IMR-90 (cell line): ENCODE measurements at regions not wholly inside any gene's neighbourhood (a gene's known extent, or its start where the extent isn't known, plus 50 kb on each side); places are given as distances from the start of the nearest gene placed in this dataset.

ENCODE experiments used
- ATAC-seq: fragments of 200-7000 bp; cut with Tn5 transposase; 2 replicates; pipeline ENCODE4 v1.9.1; 2020; ENCODE audit warnings: low read depth, mild to moderate bottlenecking, moderate library complexity
- BruUV-seq: library from RNA; stranded (reverse); fragments of 400-500 nt; replicated peaks from 2 replicates; lab custom pipeline; 2021; lab: Mats Ljungman, UMichigan
- CTCF ChIA-PET: fragments of 300-600 bp; formaldehyde crosslinking; extraction: SDS; loops from one replicate; lab custom pipeline; 2021; ENCODE audit warnings: antibody characterized with exemption; lab: Yijun Ruan, JAX
- POLR2A ChIA-PET: fragments of 300-600 bp; sonication (Branson Sonifier 250); formaldehyde crosslinking; loops from one replicate; lab custom pipeline; 2022; ENCODE audit warnings: antibody characterized with exemption; ENCODE audit not compliant: unreplicated experiment; lab: Charles Lee
- DNase-seq: peaks from one replicate; pipeline ENCODE4 v3.0.0; 2013
- H2AFZ ChIP-seq: replicated peaks from 2 replicates; pipeline ENCODE3; 2013; ENCODE audit warnings: low read length, mild to moderate bottlenecking; ENCODE audit not compliant: poor library complexity
- H2AK5ac ChIP-seq: 2 replicates; pipeline ENCODE4 v1.6.1; 2013; ENCODE audit warnings: low read depth, low read length, inconsistent platforms
- H2AK9ac ChIP-seq: replicated peaks from 2 replicates; pipeline ENCODE3; 2013; ENCODE audit warnings: mild to moderate bottlenecking, low read depth, low read length, moderate library complexity; ENCODE audit not compliant: poor library complexity
- H2BK120ac ChIP-seq: 2 replicates; pipeline ENCODE4 v1.6.1; 2013; ENCODE audit warnings: low read depth, low read length, inconsistent platforms
- H2BK15ac ChIP-seq: 3 replicates; pipeline ENCODE4 v1.6.1; 2013; ENCODE audit warnings: low read depth, low read length, inconsistent platforms
- H2BK20ac ChIP-seq: 2 replicates; pipeline ENCODE4 v1.6.1; 2013; ENCODE audit warnings: low read depth, mild to moderate bottlenecking, inconsistent platforms, low read length, moderate library complexity
- H2BK5ac ChIP-seq: 2 replicates; pipeline ENCODE4 v1.6.1; 2013; ENCODE audit warnings: mild to moderate bottlenecking, low read depth, low read length, inconsistent platforms; ENCODE audit not compliant: poor library complexity, severe bottlenecking
- H3K14ac ChIP-seq: replicated peaks from 2 replicates; pipeline ENCODE4 v1.6.1; 2013; ENCODE audit warnings: low read depth, low read length, inconsistent platforms
- H3K18ac ChIP-seq: 2 replicates; pipeline ENCODE4 v1.6.1; 2013; ENCODE audit warnings: low read depth, low read length, control low read depth
- H3K23ac ChIP-seq: 2 replicates; pipeline ENCODE4 v1.6.1; 2013; ENCODE audit warnings: low read depth, low read length, inconsistent platforms
- H3K27ac ChIP-seq: 2 replicates; pipeline ENCODE4 v1.5.1; 2013; ENCODE audit warnings: mild to moderate bottlenecking, control low read depth, low read length; ENCODE audit not compliant: insufficient read depth
- H3K27me3 ChIP-seq: 2 replicates; pipeline ENCODE4 v1.6.1; 2013; ENCODE audit warnings: low read length; ENCODE audit not compliant: control insufficient read depth, insufficient read depth
- H3K36me3 ChIP-seq: 2 replicates; pipeline ENCODE4 v1.6.1; 2013; ENCODE audit warnings: low read length, mixed read lengths; ENCODE audit not compliant: control insufficient read depth, insufficient read depth
- H3K4ac ChIP-seq: 2 replicates; pipeline ENCODE4 v1.6.1; 2013; ENCODE audit warnings: low read depth, low read length, inconsistent platforms
- H3K4me1 ChIP-seq: 2 replicates; pipeline ENCODE4 v1.6.1; 2013; ENCODE audit warnings: low read length, mixed read lengths; ENCODE audit not compliant: control insufficient read depth, insufficient read depth
- H3K4me2 ChIP-seq: 2 replicates; pipeline ENCODE4 v1.6.1; 2013; ENCODE audit warnings: low read depth, mild to moderate bottlenecking, control low read depth, low read length, moderate library complexity
- H3K4me3 ChIP-seq: 2 replicates; pipeline ENCODE4 v1.5.1; 2013; ENCODE audit warnings: low read depth, mild to moderate bottlenecking, control low read depth, low read length, moderate library complexity; ENCODE audit not compliant: insufficient read depth
- H3K56ac ChIP-seq: 2 replicates; pipeline ENCODE4 v1.6.1; 2013; ENCODE audit warnings: low read length, inconsistent platforms; ENCODE audit not compliant: insufficient read depth; ENCODE audit errors: extremely low read depth
- H3K79me1 ChIP-seq, 2 experiments: 2 replicates each; pipeline ENCODE4 v1.6.1; 2013; ENCODE audit warnings: low read length in 2 of 2, inconsistent platforms in 1 of 2, low read depth in 1 of 2
- H3K9ac ChIP-seq: 2 replicates; pipeline ENCODE4 v1.6.1; 2013; ENCODE audit warnings: low read depth, low read length, control low read depth
- H3K9me1 ChIP-seq: 2 replicates; pipeline ENCODE4 v1.6.1; 2013; ENCODE audit warnings: low read length, inconsistent platforms; ENCODE audit not compliant: insufficient read depth
- H3K9me3 ChIP-seq: 2 replicates; pipeline ENCODE4 v1.6.1; 2013; ENCODE audit warnings: low read length; ENCODE audit not compliant: control insufficient read depth, insufficient read depth
- H4K20me1 ChIP-seq: 2 replicates; pipeline ENCODE4 v1.6.1; 2013; ENCODE audit warnings: low read length, inconsistent platforms; ENCODE audit not compliant: insufficient read depth
- H4K5ac ChIP-seq: 2 replicates; pipeline ENCODE4 v1.6.1; 2013; ENCODE audit warnings: mild to moderate bottlenecking, low read depth, low read length, control low read depth
- H4K8ac ChIP-seq, 2 experiments: 2 replicates each; pipeline ENCODE4 v1.6.1; 2013; ENCODE audit warnings: low read depth in 2 of 2, low read length in 2 of 2, control low read depth in 1 of 2, inconsistent platforms in 1 of 2
- H4K91ac ChIP-seq: 2 replicates; pipeline ENCODE4 v1.6.1; 2013; ENCODE audit warnings: low read depth, low read length, inconsistent platforms; ENCODE audit not compliant: insufficient read depth
- BHLHE40 ChIP-seq: fragments of 150-350 bp; IDR thresholded peaks from 2 replicates; pipeline ENCODE4 v1.6.1; 2016; ENCODE audit warnings: mild to moderate bottlenecking, low read depth, low read length
- CHD1 ChIP-seq: IDR thresholded peaks from 2 replicates; pipeline ENCODE4 v1.6.1; 2012; ENCODE audit warnings: low read depth, low read length, improper control_type of control experiment
- CTCF ChIP-seq: conservative IDR thresholded peaks from 2 replicates; pipeline ENCODE4 v1.5.1; 2012; ENCODE audit warnings: mild to moderate bottlenecking, low read depth, low read length, improper control_type of control experiment
- MAFK ChIP-seq: IDR thresholded peaks from 2 replicates; pipeline ENCODE4 v1.6.1; 2012; ENCODE audit warnings: low read depth, low read length, improper control_type of control experiment
- MAZ ChIP-seq: IDR thresholded peaks from 2 replicates; pipeline ENCODE4 v1.6.1; 2012; ENCODE audit warnings: low read depth, mild to moderate bottlenecking, low read length, improper control_type of control experiment, moderate library complexity, borderline replicate concordance
- RAD21 ChIP-seq: IDR thresholded peaks from 2 replicates; pipeline ENCODE4 v1.6.1; 2012; ENCODE audit warnings: low read length, improper control_type of control experiment
- RCOR1 ChIP-seq: IDR thresholded peaks from 2 replicates; pipeline ENCODE4 v1.6.1; 2012; ENCODE audit warnings: mild to moderate bottlenecking, low read length, improper control_type of control experiment; ENCODE audit not compliant: insufficient replicate concordance
- SMC3 ChIP-seq: fragments of 150-350 bp; IDR thresholded peaks from 2 replicates; pipeline ENCODE4 v1.6.1; 2016; ENCODE audit warnings: low read depth, mild to moderate bottlenecking, antibody characterized with exemption, low read length, moderate library complexity
- USF2 ChIP-seq: fragments of 150-350 bp; IDR thresholded peaks from 2 replicates; pipeline ENCODE4 v1.6.1; 2017; ENCODE audit warnings: mild to moderate bottlenecking, antibody characterized with exemption, low read length, low read depth
- WGBS, 2 experiments: methylation state at CpG; one replicate each; pipeline versions ENCODE4 v1.1.5 to v1.1.7; 2013; ENCODE audit warnings: missing lambda C conversion rate in 2 of 2; ENCODE audit not compliant: insufficient read length in 1 of 2; ENCODE audit errors: extremely low coverage in 2 of 2; 5-methylcytosine and 5-hydroxymethylcytosine counted together
- dilution Hi-C: fragments of 300-500 bp; cut with HindIII; formaldehyde crosslinking; loops from one replicate; pipeline ENCODE4 v1.14.3; 2018; ENCODE audit warnings: low sequenced_read_pairs; ENCODE audit not compliant: unreplicated experiment
- in situ Hi-C: fragments of 300-500 bp; cut with MboI; formaldehyde crosslinking; loops from 3 replicates; pipeline ENCODE4 v1.14.3; 2019; ENCODE audit warnings: low sequenced_read_pairs, inconsistent platforms, mixed read lengths
- intact Hi-C: fragments of 100-400 bp; cut with micrococcal nuclease; formaldehyde crosslinking; loops from 2 replicates; pipeline ENCODE4 v1.10.0; 2022
- TF ChIP-seq, protein P1 (sequence below): fragments of 150-350 bp; IDR thresholded peaks from 2 replicates; pipeline ENCODE4 v1.6.1; 2016; ENCODE audit warnings: low read depth, mild to moderate bottlenecking, low read length, moderate library complexity, borderline replicate concordance

- no peak overlapping the region for H3K4me2 ChIP-seq
- in situ Hi-C loops (no loop called here), intact Hi-C loops (no loop called here), dilution Hi-C loops (no loop called here)
- H3K36me3 ChIP-seq, result no peaks in the 10 kb centered on the region
- H2AK9ac ChIP-seq, result no peak overlapping the region
- peaks cover 2% of the 10 kb centered on the region; the same call in 1 of the 2 replicates for H3K27me3 ChIP-seq
- no peak overlapping the region for H4K8ac ChIP-seq
- no peak overlapping the region for H3K18ac ChIP-seq
- H3K56ac ChIP-seq, result no peak overlapping the region
- no peaks in the 10 kb centered on the region for H3K79me1 ChIP-seq
- H4K5ac ChIP-seq, result no peak overlapping the region
- no peak overlapping the region for H3K9ac ChIP-seq
- H3K4me3 ChIP-seq, result no peak overlapping the region
- ATAC-seq (no peak), DNase-seq (no peak)
- no peak overlapping the region for H2BK15ac ChIP-seq
- no peak overlapping the region for H3K4ac ChIP-seq
- no peak overlapping the region for H4K91ac ChIP-seq
- H3K4me1 ChIP-seq, result no peaks in the 10 kb centered on the region
- no peak overlapping the region for H3K27ac ChIP-seq
- H3K14ac ChIP-seq, result no peak overlapping the region
- no peak overlapping the region for H2BK5ac ChIP-seq
- no TSS peak for BruUV-seq
- H4K20me1 ChIP-seq, result no peaks in the 10 kb centered on the region
- H2BK120ac ChIP-seq, result no peak overlapping the region
- no peak overlapping the region for H2BK20ac ChIP-seq
- H2AFZ ChIP-seq, result no peak overlapping the region
- H2AK5ac ChIP-seq, result no peak overlapping the region
- no peaks in the 10 kb centered on the region for H3K9me1 ChIP-seq
- WGBS, 2 experiments, result no CpG with 5 or more reads among the region's 3 CpGs
- no peaks in the 10 kb centered on the region for H3K9me3 ChIP-seq
- no peak for TF ChIP-seq USF2
- no peak for TF ChIP-seq MAFK
- no peak for TF ChIP-seq CTCF
- no peak for TF ChIP-seq RCOR1
- TF ChIP-seq, protein P1, sequence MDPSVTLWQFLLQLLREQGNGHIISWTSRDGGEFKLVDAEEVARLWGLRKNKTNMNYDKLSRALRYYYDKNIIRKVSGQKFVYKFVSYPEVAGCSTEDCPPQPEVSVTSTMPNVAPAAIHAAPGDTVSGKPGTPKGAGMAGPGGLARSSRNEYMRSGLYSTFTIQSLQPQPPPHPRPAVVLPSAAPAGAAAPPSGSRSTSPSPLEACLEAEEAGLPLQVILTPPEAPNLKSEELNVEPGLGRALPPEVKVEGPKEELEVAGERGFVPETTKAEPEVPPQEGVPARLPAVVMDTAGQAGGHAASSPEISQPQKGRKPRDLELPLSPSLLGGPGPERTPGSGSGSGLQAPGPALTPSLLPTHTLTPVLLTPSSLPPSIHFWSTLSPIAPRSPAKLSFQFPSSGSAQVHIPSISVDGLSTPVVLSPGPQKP, result no peak
- TF ChIP-seq BHLHE40, result no peak
- no peak for TF ChIP-seq SMC3
- TF ChIP-seq MAZ, result no peak
- no peak for TF ChIP-seq RAD21
- no peak for TF ChIP-seq CHD1
- CTCF ChIA-PET, result interaction anchor here (0.6 kb wide), 1 partner anchor 9 kb away, joined by 3 read pairs; no protein-coding TSS in a partner anchor
- no peak overlapping the region for H3K23ac ChIP-seq
- POLR2A ChIA-PET, result no interaction called here
Observed at GRCh38 chr10:33817605-33818004, 483.1 kb upstream of the NRP1 start.
